K562 (cell line): ENCODE measurements at regions not wholly inside any gene's neighbourhood (a gene's known extent, or its start where the extent isn't known, plus 50 kb on each side); places are given as distances from the start of the nearest gene placed in this dataset.
A peak's percentile ranks its signal among the peaks of the same experiment; 100 is the strongest.

ENCODE experiments used
- MTA1 ChIP-seq: fragments of 450-650 bp; IDR thresholded peaks from 2 replicates; pipeline ENCODE4 v1.6.1; 2017; ENCODE audit warnings: borderline replicate concordance
- MTA3 ChIP-seq: fragments of 450-650 bp; formaldehyde crosslinking; IDR thresholded peaks from 2 replicates; pipeline ENCODE4 v1.6.1; 2017; ENCODE audit warnings: mild to moderate bottlenecking, borderline replicate concordance
- MYBL2 ChIP-seq, 2 experiments: fragments of 450-650 bp in 1 of 2; sonication (generic) in 1 of 2; formaldehyde crosslinking in 1 of 2; IDR thresholded peaks; 2 replicates each; pipeline versions ENCODE4 v1.6.1 to v1.8.1; 2017 to 2022; ENCODE audit warnings: borderline replicate concordance in 1 of 2, inconsistent platforms in 1 of 2, low read depth in 1 of 2, mild to moderate bottlenecking in 1 of 2, missing genetic modification reagents in 1 of 2, moderate library complexity in 1 of 2
- POLR3G ChIP-seq: IDR thresholded peaks from 2 replicates; pipeline ENCODE4 v1.6.1; 2011; ENCODE audit not compliant: insufficient read length, insufficient replicate concordance; ENCODE audit errors: extremely low read depth
- STAT5B ChIP-seq: fragments of 250-450 bp; sonication (Bioruptor Pico); IDR thresholded peaks from 2 replicates; pipeline ENCODE4 v1.8.0; 2021; ENCODE audit warnings: mild to moderate bottlenecking, inconsistent platforms
- ZBTB17 ChIP-seq: fragments of 450-650 bp; formaldehyde crosslinking; IDR thresholded peaks from 2 replicates; pipeline ENCODE4 v1.4.0; 2020; ENCODE audit warnings: mild to moderate bottlenecking
- ZFX ChIP-seq: sonication (generic); formaldehyde crosslinking; IDR thresholded peaks from 2 replicates; pipeline ENCODE4 v1.8.0; 2022; ENCODE audit warnings: mild to moderate bottlenecking, missing genetic modification reagents, moderate library complexity
- ZNF124 ChIP-seq: sonication (generic); formaldehyde crosslinking; IDR thresholded peaks from 2 replicates; pipeline ENCODE4 v1.8.1; 2022; ENCODE audit warnings: missing genetic modification reagents
- TF ChIP-seq, protein P1 (sequence below): fragments of 200-600 bp; sonication (generic); IDR thresholded peaks from one replicate; pipeline ENCODE4 v1.6.1; 2012; ENCODE audit warnings: mild to moderate bottlenecking, low read depth, low read length, inconsistent platforms
- TF ChIP-seq, protein P2 (sequence below): sonication (generic); formaldehyde crosslinking; IDR thresholded peaks from 2 replicates; pipeline ENCODE4 v1.8.0; 2022; ENCODE audit warnings: mild to moderate bottlenecking, missing genetic modification reagents, borderline replicate concordance

DNA sequence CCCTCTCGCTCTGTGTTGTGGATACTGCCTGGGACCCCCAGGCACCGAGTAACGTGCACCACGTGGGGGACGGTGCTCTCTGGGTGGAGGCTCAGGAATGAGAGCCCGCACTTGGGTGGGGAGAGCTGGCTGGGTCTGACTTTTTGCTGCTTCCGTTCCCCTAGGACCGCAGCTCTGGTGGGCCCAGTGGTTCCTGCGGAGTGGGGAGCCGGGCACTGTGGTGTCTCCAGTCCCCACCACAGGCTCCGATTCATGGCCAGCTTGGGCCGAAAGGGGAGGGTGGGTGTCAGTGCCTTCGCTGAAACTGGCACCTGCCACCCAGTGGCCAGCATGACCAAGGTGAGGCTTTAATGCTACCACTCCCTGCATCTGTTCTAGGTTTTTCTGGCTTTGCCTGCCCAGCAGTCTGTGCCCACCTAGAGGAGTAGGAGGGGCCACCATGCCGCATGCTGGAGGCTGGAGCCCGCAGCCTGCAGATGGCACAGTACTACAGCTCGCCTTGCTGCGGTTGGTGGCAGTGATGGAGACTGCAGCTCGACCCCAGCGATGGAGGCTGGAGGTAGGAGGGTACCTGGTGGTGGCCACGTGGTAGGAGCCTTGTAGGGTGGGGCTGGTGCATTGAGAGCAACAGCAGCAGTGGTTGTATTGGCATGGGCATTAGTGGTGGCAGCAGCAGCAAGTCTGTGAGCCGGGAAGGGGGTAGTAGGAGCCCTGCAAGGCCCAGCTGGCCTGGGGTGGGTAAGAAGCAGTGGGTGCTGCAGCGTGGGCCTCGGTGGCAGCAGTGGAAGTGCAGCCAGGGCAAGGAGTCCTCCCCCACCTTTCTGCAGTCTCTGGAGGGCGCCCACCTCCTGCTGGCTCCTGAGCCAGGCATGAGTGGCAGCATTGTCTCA lies 118.8 kb upstream of the VPREB1 start (continued):
- TF ChIP-seq, protein P1, sequence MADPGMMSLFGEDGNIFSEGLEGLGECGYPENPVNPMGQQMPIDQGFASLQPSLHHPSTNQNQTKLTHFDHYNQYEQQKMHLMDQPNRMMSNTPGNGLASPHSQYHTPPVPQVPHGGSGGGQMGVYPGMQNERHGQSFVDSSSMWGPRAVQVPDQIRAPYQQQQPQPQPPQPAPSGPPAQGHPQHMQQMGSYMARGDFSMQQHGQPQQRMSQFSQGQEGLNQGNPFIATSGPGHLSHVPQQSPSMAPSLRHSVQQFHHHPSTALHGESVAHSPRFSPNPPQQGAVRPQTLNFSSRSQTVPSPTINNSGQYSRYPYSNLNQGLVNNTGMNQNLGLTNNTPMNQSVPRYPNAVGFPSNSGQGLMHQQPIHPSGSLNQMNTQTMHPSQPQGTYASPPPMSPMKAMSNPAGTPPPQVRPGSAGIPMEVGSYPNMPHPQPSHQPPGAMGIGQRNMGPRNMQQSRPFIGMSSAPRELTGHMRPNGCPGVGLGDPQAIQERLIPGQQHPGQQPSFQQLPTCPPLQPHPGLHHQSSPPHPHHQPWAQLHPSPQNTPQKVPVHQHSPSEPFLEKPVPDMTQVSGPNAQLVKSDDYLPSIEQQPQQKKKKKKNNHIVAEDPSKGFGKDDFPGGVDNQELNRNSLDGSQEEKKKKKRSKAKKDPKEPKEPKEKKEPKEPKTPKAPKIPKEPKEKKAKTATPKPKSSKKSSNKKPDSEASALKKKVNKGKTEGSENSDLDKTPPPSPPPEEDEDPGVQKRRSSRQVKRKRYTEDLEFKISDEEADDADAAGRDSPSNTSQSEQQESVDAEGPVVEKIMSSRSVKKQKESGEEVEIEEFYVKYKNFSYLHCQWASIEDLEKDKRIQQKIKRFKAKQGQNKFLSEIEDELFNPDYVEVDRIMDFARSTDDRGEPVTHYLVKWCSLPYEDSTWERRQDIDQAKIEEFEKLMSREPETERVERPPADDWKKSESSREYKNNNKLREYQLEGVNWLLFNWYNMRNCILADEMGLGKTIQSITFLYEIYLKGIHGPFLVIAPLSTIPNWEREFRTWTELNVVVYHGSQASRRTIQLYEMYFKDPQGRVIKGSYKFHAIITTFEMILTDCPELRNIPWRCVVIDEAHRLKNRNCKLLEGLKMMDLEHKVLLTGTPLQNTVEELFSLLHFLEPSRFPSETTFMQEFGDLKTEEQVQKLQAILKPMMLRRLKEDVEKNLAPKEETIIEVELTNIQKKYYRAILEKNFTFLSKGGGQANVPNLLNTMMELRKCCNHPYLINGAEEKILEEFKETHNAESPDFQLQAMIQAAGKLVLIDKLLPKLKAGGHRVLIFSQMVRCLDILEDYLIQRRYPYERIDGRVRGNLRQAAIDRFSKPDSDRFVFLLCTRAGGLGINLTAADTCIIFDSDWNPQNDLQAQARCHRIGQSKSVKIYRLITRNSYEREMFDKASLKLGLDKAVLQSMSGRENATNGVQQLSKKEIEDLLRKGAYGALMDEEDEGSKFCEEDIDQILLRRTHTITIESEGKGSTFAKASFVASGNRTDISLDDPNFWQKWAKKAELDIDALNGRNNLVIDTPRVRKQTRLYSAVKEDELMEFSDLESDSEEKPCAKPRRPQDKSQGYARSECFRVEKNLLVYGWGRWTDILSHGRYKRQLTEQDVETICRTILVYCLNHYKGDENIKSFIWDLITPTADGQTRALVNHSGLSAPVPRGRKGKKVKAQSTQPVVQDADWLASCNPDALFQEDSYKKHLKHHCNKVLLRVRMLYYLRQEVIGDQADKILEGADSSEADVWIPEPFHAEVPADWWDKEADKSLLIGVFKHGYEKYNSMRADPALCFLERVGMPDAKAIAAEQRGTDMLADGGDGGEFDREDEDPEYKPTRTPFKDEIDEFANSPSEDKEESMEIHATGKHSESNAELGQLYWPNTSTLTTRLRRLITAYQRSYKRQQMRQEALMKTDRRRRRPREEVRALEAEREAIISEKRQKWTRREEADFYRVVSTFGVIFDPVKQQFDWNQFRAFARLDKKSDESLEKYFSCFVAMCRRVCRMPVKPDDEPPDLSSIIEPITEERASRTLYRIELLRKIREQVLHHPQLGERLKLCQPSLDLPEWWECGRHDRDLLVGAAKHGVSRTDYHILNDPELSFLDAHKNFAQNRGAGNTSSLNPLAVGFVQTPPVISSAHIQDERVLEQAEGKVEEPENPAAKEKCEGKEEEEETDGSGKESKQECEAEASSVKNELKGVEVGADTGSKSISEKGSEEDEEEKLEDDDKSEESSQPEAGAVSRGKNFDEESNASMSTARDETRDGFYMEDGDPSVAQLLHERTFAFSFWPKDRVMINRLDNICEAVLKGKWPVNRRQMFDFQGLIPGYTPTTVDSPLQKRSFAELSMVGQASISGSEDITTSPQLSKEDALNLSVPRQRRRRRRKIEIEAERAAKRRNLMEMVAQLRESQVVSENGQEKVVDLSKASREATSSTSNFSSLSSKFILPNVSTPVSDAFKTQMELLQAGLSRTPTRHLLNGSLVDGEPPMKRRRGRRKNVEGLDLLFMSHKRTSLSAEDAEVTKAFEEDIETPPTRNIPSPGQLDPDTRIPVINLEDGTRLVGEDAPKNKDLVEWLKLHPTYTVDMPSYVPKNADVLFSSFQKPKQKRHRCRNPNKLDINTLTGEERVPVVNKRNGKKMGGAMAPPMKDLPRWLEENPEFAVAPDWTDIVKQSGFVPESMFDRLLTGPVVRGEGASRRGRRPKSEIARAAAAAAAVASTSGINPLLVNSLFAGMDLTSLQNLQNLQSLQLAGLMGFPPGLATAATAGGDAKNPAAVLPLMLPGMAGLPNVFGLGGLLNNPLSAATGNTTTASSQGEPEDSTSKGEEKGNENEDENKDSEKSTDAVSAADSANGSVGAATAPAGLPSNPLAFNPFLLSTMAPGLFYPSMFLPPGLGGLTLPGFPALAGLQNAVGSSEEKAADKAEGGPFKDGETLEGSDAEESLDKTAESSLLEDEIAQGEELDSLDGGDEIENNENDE, result no peak
- TF ChIP-seq, protein P2, sequence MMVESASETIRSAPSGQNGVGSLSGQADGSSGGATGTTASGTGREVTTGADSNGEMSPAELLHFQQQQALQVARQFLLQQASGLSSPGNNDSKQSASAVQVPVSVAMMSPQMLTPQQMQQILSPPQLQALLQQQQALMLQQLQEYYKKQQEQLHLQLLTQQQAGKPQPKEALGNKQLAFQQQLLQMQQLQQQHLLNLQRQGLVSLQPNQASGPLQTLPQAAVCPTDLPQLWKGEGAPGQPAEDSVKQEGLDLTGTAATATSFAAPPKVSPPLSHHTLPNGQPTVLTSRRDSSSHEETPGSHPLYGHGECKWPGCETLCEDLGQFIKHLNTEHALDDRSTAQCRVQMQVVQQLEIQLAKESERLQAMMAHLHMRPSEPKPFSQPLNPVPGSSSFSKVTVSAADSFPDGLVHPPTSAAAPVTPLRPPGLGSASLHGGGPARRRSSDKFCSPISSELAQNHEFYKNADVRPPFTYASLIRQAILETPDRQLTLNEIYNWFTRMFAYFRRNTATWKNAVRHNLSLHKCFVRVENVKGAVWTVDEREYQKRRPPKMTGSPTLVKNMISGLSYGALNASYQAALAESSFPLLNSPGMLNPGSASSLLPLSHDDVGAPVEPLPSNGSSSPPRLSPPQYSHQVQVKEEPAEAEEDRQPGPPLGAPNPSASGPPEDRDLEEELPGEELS (CRISPR knock-in tag), result no peak
- TF ChIP-seq POLR3G (no peak), ZNF124 (peak; percentile 86; the same call in 1 of the 2 replicates), STAT5B (CRISPR knock-in tag) (no peak), MYBL2 (IDR thresholded peaks at IDR 0.05; ENCODE audit: low read depth) (no peak), MYBL2 (CRISPR knock-in tag; IDR thresholded peaks at IDR 0.05; ENCODE audit: borderline replicate concordance) (0 out of 2 replicates have a peak, but pooled peaks have one; percentile 17), MTA3 (no peak), ZFX (CRISPR knock-in tag) (no peak), ZBTB17 (0 out of 2 replicates have a peak, but pooled peaks have one; percentile 12), MTA1 (no peak)
